OCI-LY7 (cell line): ENCODE measurements at regions not wholly inside any gene's neighbourhood (a gene's known extent, or its start where the extent isn't known, plus 50 kb on each side); places are given as distances from the start of the nearest gene placed in this dataset.

Experiments used
- CTCF ChIP-seq: fragments of 200-600 bp; sonication (generic); conservative IDR thresholded peaks from 2 replicates; pipeline ENCODE4 v1.5.1; 2014; ENCODE audit warnings: mild to moderate bottlenecking, antibody characterized with exemption, low read length, moderate library complexity, mixed read lengths
- EZH2phosphoT487 ChIP-seq: fragments of 200-600 bp; sonication (generic); IDR thresholded peaks from 2 replicates; pipeline ENCODE4 v1.6.1; 2018; ENCODE audit warnings: low read depth, borderline replicate concordance, mild to moderate bottlenecking, mixed run types, antibody characterized with exemption, low read length, moderate library complexity, mixed read lengths

- TF ChIP-seq CTCF (no peak), EZH2phosphoT487 (no peak)
Observed at GRCh38 chr13:72151241-72151640, 284.2 kb upstream of the DACH1 start.
